GM12878 (cell line): ENCODE measurements at regions not wholly inside any gene's neighbourhood (a gene's known extent, or its start where the extent isn't known, plus 50 kb on each side); places are given as distances from the start of the nearest gene placed in this dataset.
"Not testable (repeated sequence)": the region's sequence is repeated elsewhere in the genome, so short reads cannot be mapped to it uniquely, and the experiment has no call there.

Experiments
- ATAC-seq: fragments of 200-7000 bp; cut with Tn5 transposase; 3 replicates; pipeline ENCODE4 v1.9.1; 2020; ENCODE audit warnings: mild to moderate bottlenecking, moderate library complexity
- BruUV-seq: library from RNA; stranded (reverse); fragments of 400-500 nt; replicated peaks from 2 replicates; lab custom pipeline; 2021; lab: Mats Ljungman, UMichigan
- CTCF ChIA-PET: fragments of 300-600 bp; sonication (Branson Sonifier 250); formaldehyde crosslinking; extraction: SDS; loops from one replicate; lab custom pipeline; 2021; ENCODE audit warnings: inconsistent platforms; lab: Yijun Ruan, JAX
- POLR2A ChIA-PET: fragments of 350-600 bp; formaldehyde crosslinking; extraction: SDS; loops from one replicate; lab custom pipeline; 2021; ENCODE audit warnings: inconsistent platforms; lab: Charles Lee
- RAD21 ChIA-PET: fragments of 300-600 bp; sonication (Branson Sonifier 250); formaldehyde crosslinking; loops from one replicate; lab custom pipeline; 2023; ENCODE audit warnings: antibody characterized with exemption; ENCODE audit not compliant: unreplicated experiment; lab: Charles Lee
- SMC1A ChIA-PET: fragments of 300-600 bp; sonication (Branson Sonifier 250); formaldehyde crosslinking; loops from one replicate; lab custom pipeline; 2023; ENCODE audit not compliant: unreplicated experiment, uncharacterized antibody; lab: Charles Lee
- DNase-seq: peaks from one replicate; pipeline ENCODE4 v3.0.0-alpha.2; 2011; ENCODE audit warnings: low read depth, low spot score
- FAIRE-seq: peaks from 3 replicates; lab custom pipeline; 2011; peaks lifted over from hg19 to GRCh38; lab: Jason Lieb, UNC
- H2AFZ ChIP-seq: 2 replicates; pipeline ENCODE4 v1.6.0; 2011; ENCODE audit warnings: low read depth, low read length, control low read depth; ENCODE audit not compliant: control insufficient read depth
- H3K27ac ChIP-seq: 2 replicates; pipeline ENCODE4 v1.5.1; 2011; ENCODE audit warnings: control low read depth; ENCODE audit not compliant: control insufficient read depth, insufficient read depth
- H3K27me3 ChIP-seq, 2 experiments: replicated peaks in 1 of 2; 2 replicates each; pipeline versions ENCODE4 v1.6.0 to v1.6.1; 2011; ENCODE audit warnings: low read length in 1 of 2; ENCODE audit not compliant: control insufficient read depth in 2 of 2, insufficient read depth in 2 of 2
- H3K36me3 ChIP-seq, 2 experiments: 2 replicates each; pipeline ENCODE4 v1.5.1; 2011; ENCODE audit warnings: low read length in 1 of 2; ENCODE audit not compliant: control insufficient read depth in 2 of 2, insufficient read depth in 2 of 2
- H3K4me1 ChIP-seq: 2 replicates; pipeline ENCODE4 v1.6.1; 2011; ENCODE audit warnings: mild to moderate bottlenecking, low read length, moderate library complexity, mixed read lengths; ENCODE audit not compliant: control insufficient read depth, insufficient read depth
- H3K4me2 ChIP-seq: 2 replicates; pipeline ENCODE4 v1.6.0; 2011; ENCODE audit warnings: control low read depth; ENCODE audit not compliant: control insufficient read depth, insufficient read depth
- H3K4me3 ChIP-seq: fragments of 200-600 bp; sonication (generic); 2 replicates; pipeline ENCODE4 v1.5.1; 2016
- H3K79me2 ChIP-seq: 2 replicates; pipeline ENCODE4 v1.6.0; 2011; ENCODE audit warnings: low read length; ENCODE audit not compliant: control insufficient read depth, insufficient read depth
- H3K9ac ChIP-seq: 2 replicates; pipeline ENCODE4 v1.8.0; 2011; ENCODE audit warnings: low read length, control low read depth, mixed read lengths; ENCODE audit not compliant: control insufficient read depth, insufficient read depth
- H3K9me3 ChIP-seq: replicated peaks from 3 replicates; pipeline ENCODE4 v1.5.1; 2011; ENCODE audit warnings: mild to moderate bottlenecking, low read length; ENCODE audit not compliant: control insufficient read depth, insufficient read depth
- H4K20me1 ChIP-seq: 2 replicates; pipeline ENCODE4 v1.6.0; 2011; ENCODE audit not compliant: control insufficient read depth, insufficient read depth
- WGBS: methylation state at CpG from one replicate; pipeline ENCODE4 v1.1.6; 2016; ENCODE audit warnings: low lambda C conversion rate; ENCODE audit not compliant: insufficient replicate concordance, insufficient coverage; ENCODE audit errors: missing lambda C conversion rate; 5-methylcytosine and 5-hydroxymethylcytosine counted together
- in situ Hi-C: fragments of 300-500 bp; cut with MboI; formaldehyde crosslinking; loops from 9 replicates; pipeline ENCODE4 v1.14.3; 2018; ENCODE audit warnings: mixed read lengths
- intact Hi-C: fragments of 100-400 bp; cut with micrococcal nuclease; formaldehyde crosslinking; loops from one replicate; pipeline ENCODE4 v1.14.2; 2022; ENCODE audit not compliant: unreplicated experiment

- FAIRE-seq, BruUV-seq, H4K20me1 ChIP-seq, H3K79me2 ChIP-seq, H3K4me3 ChIP-seq, H3K36me3 ChIP-seq, POLR2A ChIA-PET, DNase-seq, SMC1A ChIA-PET, intact Hi-C loops, ATAC-seq, CTCF ChIA-PET, H3K9ac ChIP-seq, H3K27me3 ChIP-seq, H3K4me1 ChIP-seq, in situ Hi-C loops, H3K27ac ChIP-seq, H2AFZ ChIP-seq, H3K9me3 ChIP-seq, RAD21 ChIA-PET, H3K4me2 ChIP-seq: not testable (repeated sequence)
- 36% methylated on average over 10 of the region's 10 CpGs for WGBS
Measured at GRCh38 chr14:19127664-19128435, 160.6 kb downstream of the POTEM start.

GRCh38 chr14:19131553-19131952 lies 164.3 kb downstream of the POTEM start:
- CTCF ChIA-PET, H4K20me1 ChIP-seq, H3K27me3 ChIP-seq, H3K4me1 ChIP-seq, FAIRE-seq, POLR2A ChIA-PET, H2AFZ ChIP-seq, H3K4me2 ChIP-seq, RAD21 ChIA-PET, DNase-seq, H3K27ac ChIP-seq, H3K79me2 ChIP-seq, BruUV-seq, in situ Hi-C loops, SMC1A ChIA-PET, H3K9me3 ChIP-seq, H3K36me3 ChIP-seq, ATAC-seq, H3K9ac ChIP-seq, intact Hi-C loops, H3K4me3 ChIP-seq: not testable (repeated sequence)
- no CpG with 5 or more reads among the region's 12 CpGs for WGBS

GRCh38 chr14:19132013-19132835 lies 165.0 kb downstream of the POTEM start:
- H3K79me2 ChIP-seq, SMC1A ChIA-PET, H3K4me2 ChIP-seq, DNase-seq, H3K27me3 ChIP-seq, H3K4me1 ChIP-seq, FAIRE-seq, ATAC-seq, BruUV-seq, H3K4me3 ChIP-seq, CTCF ChIA-PET, RAD21 ChIA-PET, H3K9ac ChIP-seq, H3K9me3 ChIP-seq, H3K27ac ChIP-seq, H3K36me3 ChIP-seq, H2AFZ ChIP-seq, intact Hi-C loops, in situ Hi-C loops, H4K20me1 ChIP-seq, POLR2A ChIA-PET: not testable (repeated sequence)
- no CpG with 5 or more reads among the region's 45 CpGs for WGBS

GRCh38 chr14:19132836-19133120 lies 165.5 kb downstream of the POTEM start:
- BruUV-seq, RAD21 ChIA-PET, POLR2A ChIA-PET, CTCF ChIA-PET, H3K4me1 ChIP-seq, H2AFZ ChIP-seq, H3K4me2 ChIP-seq, DNase-seq, H3K27ac ChIP-seq, SMC1A ChIA-PET, H3K4me3 ChIP-seq, H3K27me3 ChIP-seq, H4K20me1 ChIP-seq, intact Hi-C loops, in situ Hi-C loops, H3K79me2 ChIP-seq, ATAC-seq, FAIRE-seq, H3K9me3 ChIP-seq, H3K9ac ChIP-seq, H3K36me3 ChIP-seq: not testable (repeated sequence)
- WGBS = no CpG with 5 or more reads among the region's 22 CpGs
